ENCODE measurements at regions not wholly inside any gene's neighbourhood (a gene's known extent, or its start where the extent isn't known, plus 50 kb on each side); places are given as distances from the start of the nearest gene placed in this dataset.

- TF ChIP-seq, protein P1, sequence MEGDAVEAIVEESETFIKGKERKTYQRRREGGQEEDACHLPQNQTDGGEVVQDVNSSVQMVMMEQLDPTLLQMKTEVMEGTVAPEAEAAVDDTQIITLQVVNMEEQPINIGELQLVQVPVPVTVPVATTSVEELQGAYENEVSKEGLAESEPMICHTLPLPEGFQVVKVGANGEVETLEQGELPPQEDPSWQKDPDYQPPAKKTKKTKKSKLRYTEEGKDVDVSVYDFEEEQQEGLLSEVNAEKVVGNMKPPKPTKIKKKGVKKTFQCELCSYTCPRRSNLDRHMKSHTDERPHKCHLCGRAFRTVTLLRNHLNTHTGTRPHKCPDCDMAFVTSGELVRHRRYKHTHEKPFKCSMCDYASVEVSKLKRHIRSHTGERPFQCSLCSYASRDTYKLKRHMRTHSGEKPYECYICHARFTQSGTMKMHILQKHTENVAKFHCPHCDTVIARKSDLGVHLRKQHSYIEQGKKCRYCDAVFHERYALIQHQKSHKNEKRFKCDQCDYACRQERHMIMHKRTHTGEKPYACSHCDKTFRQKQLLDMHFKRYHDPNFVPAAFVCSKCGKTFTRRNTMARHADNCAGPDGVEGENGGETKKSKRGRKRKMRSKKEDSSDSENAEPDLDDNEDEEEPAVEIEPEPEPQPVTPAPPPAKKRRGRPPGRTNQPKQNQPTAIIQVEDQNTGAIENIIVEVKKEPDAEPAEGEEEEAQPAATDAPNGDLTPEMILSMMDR (IDR thresholded peaks at IDR 0.05; ENCODE audit: insufficient read depth, low read length), result no peak
- TF ChIP-seq POLR2AphosphoS5 (IDR thresholded peaks at IDR 0.05; ENCODE audit: low read depth), result no peak
- TF ChIP-seq, protein P2, sequence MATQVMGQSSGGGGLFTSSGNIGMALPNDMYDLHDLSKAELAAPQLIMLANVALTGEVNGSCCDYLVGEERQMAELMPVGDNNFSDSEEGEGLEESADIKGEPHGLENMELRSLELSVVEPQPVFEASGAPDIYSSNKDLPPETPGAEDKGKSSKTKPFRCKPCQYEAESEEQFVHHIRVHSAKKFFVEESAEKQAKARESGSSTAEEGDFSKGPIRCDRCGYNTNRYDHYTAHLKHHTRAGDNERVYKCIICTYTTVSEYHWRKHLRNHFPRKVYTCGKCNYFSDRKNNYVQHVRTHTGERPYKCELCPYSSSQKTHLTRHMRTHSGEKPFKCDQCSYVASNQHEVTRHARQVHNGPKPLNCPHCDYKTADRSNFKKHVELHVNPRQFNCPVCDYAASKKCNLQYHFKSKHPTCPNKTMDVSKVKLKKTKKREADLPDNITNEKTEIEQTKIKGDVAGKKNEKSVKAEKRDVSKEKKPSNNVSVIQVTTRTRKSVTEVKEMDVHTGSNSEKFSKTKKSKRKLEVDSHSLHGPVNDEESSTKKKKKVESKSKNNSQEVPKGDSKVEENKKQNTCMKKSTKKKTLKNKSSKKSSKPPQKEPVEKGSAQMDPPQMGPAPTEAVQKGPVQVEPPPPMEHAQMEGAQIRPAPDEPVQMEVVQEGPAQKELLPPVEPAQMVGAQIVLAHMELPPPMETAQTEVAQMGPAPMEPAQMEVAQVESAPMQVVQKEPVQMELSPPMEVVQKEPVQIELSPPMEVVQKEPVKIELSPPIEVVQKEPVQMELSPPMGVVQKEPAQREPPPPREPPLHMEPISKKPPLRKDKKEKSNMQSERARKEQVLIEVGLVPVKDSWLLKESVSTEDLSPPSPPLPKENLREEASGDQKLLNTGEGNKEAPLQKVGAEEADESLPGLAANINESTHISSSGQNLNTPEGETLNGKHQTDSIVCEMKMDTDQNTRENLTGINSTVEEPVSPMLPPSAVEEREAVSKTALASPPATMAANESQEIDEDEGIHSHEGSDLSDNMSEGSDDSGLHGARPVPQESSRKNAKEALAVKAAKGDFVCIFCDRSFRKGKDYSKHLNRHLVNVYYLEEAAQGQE (IDR thresholded peaks at IDR 0.05; ENCODE audit: insufficient replicate concordance, low read depth), result no peak
Measured at GRCh38 chr3:176401211-176401610, 796.1 kb downstream of the TBL1XR1 start.
